ENCODE measurements at regions not wholly inside any gene's neighbourhood (a gene's known extent, or its start where the extent isn't known, plus 50 kb on each side); places are given as distances from the start of the nearest gene placed in this dataset.

DNA sequence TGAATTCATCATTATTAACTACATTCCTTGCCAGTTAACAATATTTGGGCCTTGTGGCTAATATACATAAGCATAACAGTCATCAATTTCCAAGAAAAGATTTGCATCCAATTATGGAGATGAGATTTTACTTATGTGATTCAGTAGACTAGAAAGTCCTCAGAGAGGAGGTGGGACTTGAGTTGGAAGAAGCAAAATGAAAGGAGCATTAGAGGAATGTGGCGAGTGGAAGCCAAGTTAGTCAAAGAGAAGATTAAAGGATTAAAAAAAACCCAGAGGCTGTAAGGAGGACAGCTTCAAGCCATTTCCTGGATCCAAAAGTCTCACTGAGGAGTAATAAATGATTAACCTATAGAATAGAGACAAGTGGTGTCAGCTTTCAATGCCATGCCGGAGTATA is 1099.4 kb upstream of the IGFBP7 start:
- H3K4me1 ChIP-seq (ENCODE audit: insufficient read depth, low read length), result peaks cover 24% of the 10 kb centered on the region
- no peak overlapping the region for H3K27ac ChIP-seq (ENCODE audit: low read depth, low read length)
- 94% methylated on average over 2 of the region's 2 CpGs for WGBS
- no peaks in the 10 kb centered on the region for H3K9me3 ChIP-seq (ENCODE audit: insufficient read depth, low read depth, low read length)
- H3K4me3 ChIP-seq (ENCODE audit: low read length), result no peak overlapping the region
- no peaks in the 10 kb centered on the region for H3K36me3 ChIP-seq (ENCODE audit: insufficient read depth, low read length)
- no peaks in the 10 kb centered on the region for H3K27me3 ChIP-seq (ENCODE audit: insufficient read depth, low read length)
- H3K9ac ChIP-seq (ENCODE audit: low read depth, low read length), result no peak overlapping the region

GRCh38 chr4:58209001-58209400 is 1098.8 kb upstream of the IGFBP7 start:
- Histone ChIP-seq H3K9ac (ENCODE audit: low read depth, low read length) (no peak overlapping the region), H3K27me3 (ENCODE audit: insufficient read depth, low read length) (no peaks in the 10 kb centered on the region), H3K36me3 (ENCODE audit: insufficient read depth, low read length) (no peaks in the 10 kb centered on the region), H3K4me1 (ENCODE audit: insufficient read depth, low read length) (peaks cover 18% of the 10 kb centered on the region), H3K4me3 (ENCODE audit: low read length) (no peak overlapping the region), H3K27ac (ENCODE audit: low read depth, low read length) (no peak overlapping the region), H3K9me3 (ENCODE audit: insufficient read depth, low read depth, low read length) (no peaks in the 10 kb centered on the region)
- WGBS, result 94% methylated on average over 1 of the region's 2 CpGs

- peaks cover 6% of the 10 kb centered on the region; the same call in 1 of the 2 replicates for H3K4me1 ChIP-seq (ENCODE audit: insufficient read depth, low read length)
- no peak overlapping the region for H3K4me3 ChIP-seq (ENCODE audit: low read length)
- H3K36me3 ChIP-seq (ENCODE audit: insufficient read depth, low read length), result no peaks in the 10 kb centered on the region
- no peaks in the 10 kb centered on the region for H3K27me3 ChIP-seq (ENCODE audit: insufficient read depth, low read length)
- H3K27ac ChIP-seq (ENCODE audit: low read depth, low read length), result no peak overlapping the region
- H3K9ac ChIP-seq (ENCODE audit: low read depth, low read length), result no peak overlapping the region
- no peaks in the 10 kb centered on the region for H3K9me3 ChIP-seq (ENCODE audit: insufficient read depth, low read depth, low read length)
- 96% methylated on average over 2 of the region's 3 CpGs for WGBS
Measured at GRCh38 chr4:58205446-58206235, 1095.5 kb upstream of the IGFBP7 start.

- Histone ChIP-seq H3K27ac (ENCODE audit: low read depth, low read length) (peak overlapping the region; percentile 60; the same call in 1 of the 2 replicates), H3K4me3 (ENCODE audit: low read length) (no peak overlapping the region), H3K36me3 (ENCODE audit: insufficient read depth, low read length) (no peaks in the 10 kb centered on the region), H3K27me3 (ENCODE audit: insufficient read depth, low read length) (no peaks in the 10 kb centered on the region), H3K4me1 (ENCODE audit: insufficient read depth, low read length) (peaks cover 11% of the 10 kb centered on the region), H3K9me3 (ENCODE audit: insufficient read depth, low read depth, low read length) (peaks cover 4% of the 10 kb centered on the region; the same call in 1 of the 2 replicates), H3K9ac (ENCODE audit: low read depth, low read length) (no peak overlapping the region)
- 59% methylated on average over 2 of the region's 2 CpGs for WGBS
Measured at GRCh38 chr4:58192217-58192616, 1082.0 kb upstream of the IGFBP7 start.

GRCh38 chr4:58191109-58191508 is 1080.9 kb upstream of the IGFBP7 start:
- Histone ChIP-seq H3K27ac (ENCODE audit: low read depth, low read length) (no peak overlapping the region), H3K9me3 (ENCODE audit: insufficient read depth, low read depth, low read length) (peaks cover 8% of the 10 kb centered on the region; the same call in 1 of the 2 replicates), H3K9ac (ENCODE audit: low read depth, low read length) (no peak overlapping the region), H3K4me1 (ENCODE audit: insufficient read depth, low read length) (peaks cover 11% of the 10 kb centered on the region), H3K27me3 (ENCODE audit: insufficient read depth, low read length) (no peaks in the 10 kb centered on the region), H3K4me3 (ENCODE audit: low read length) (no peak overlapping the region), H3K36me3 (ENCODE audit: insufficient read depth, low read length) (no peaks in the 10 kb centered on the region)
- 90% methylated on average over 5 of the region's 5 CpGs for WGBS

DNA sequence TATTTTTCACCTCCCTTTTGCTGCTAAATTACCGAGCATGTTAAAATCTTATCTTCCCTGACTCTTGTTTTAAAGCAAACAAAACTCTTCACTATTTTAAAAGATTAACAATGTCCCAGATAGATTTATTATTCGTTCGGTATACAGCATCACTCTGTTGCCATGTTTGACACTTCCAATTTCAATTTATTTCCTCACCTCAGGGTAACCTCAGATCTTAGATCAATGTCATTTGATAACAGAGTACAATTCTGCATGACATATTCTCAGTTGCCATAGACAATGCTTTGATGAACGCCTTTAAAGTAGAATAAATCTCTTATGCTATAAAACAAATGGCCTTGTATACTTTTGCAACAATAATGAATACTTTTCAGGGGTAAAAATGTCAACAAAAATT is 1078.1 kb upstream of the IGFBP7 start:
- H3K4me1 ChIP-seq (ENCODE audit: insufficient read depth, low read length), result peaks cover 11% of the 10 kb centered on the region
- H3K9ac ChIP-seq (ENCODE audit: low read depth, low read length), result no peak overlapping the region
- H3K27me3 ChIP-seq (ENCODE audit: insufficient read depth, low read length), result no peaks in the 10 kb centered on the region
- H3K9me3 ChIP-seq (ENCODE audit: insufficient read depth, low read depth, low read length), result peaks cover 4% of the 10 kb centered on the region; the same call in 1 of the 2 replicates
- H3K27ac ChIP-seq (ENCODE audit: low read depth, low read length), result no peak overlapping the region
- 94% methylated on average over 3 of the region's 4 CpGs for WGBS
- no peaks in the 10 kb centered on the region for H3K36me3 ChIP-seq (ENCODE audit: insufficient read depth, low read length)
- H3K4me3 ChIP-seq (ENCODE audit: low read length), result no peak overlapping the region

DNA sequence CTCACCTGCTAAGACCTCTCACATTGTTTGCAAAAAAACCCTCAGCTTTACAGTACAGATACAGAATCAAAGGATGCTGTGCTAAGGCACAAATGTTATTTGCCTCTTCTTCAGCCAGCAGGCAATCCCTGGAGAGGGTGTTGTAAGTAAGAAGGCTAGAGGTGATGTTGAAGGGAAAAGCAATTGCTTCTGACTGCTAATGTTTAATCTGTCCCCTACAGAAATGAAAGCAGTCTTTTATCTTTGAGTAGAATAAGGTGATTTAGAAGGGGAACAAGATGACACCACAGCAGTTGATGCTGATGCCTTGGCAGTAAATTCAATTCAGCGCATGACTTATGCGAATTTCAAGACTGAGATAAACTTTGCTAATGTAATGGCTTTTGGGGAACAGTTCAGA is 1064.8 kb upstream of the IGFBP7 start:
- Histone ChIP-seq H3K27ac (ENCODE audit: low read depth, low read length) (no peak overlapping the region), H3K27me3 (ENCODE audit: insufficient read depth, low read length) (no peaks in the 10 kb centered on the region), H3K36me3 (ENCODE audit: insufficient read depth, low read length) (no peaks in the 10 kb centered on the region), H3K4me3 (ENCODE audit: low read length) (no peak overlapping the region), H3K4me1 (ENCODE audit: insufficient read depth, low read length) (no peaks in the 10 kb centered on the region), H3K9me3 (ENCODE audit: insufficient read depth, low read depth, low read length) (no peaks in the 10 kb centered on the region), H3K9ac (ENCODE audit: low read depth, low read length) (no peak overlapping the region)
- WGBS, result 90% methylated on average over 2 of the region's 2 CpGs

DNA sequence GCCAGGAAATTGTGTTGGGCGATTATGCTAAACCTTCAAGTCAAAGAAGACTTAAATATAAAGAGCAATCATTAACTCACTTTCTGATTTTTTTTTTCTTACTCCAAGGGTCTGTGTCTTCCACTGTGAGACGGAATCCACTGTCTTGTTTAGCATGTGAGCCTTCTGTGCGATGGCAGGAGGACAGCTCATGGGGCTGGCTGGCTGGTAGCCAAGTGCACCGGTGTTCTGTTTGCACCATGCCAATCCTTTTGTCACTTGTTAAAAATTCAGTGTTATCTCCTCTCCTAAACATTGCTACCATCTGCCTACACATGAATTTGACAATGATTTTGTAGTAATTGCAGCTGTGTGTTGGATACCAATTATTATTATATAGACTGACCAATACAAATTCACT is 1056.3 kb upstream of the IGFBP7 start:
- no peaks in the 10 kb centered on the region for H3K36me3 ChIP-seq (ENCODE audit: insufficient read depth, low read length)
- no peak overlapping the region for H3K4me3 ChIP-seq (ENCODE audit: low read length)
- no peak overlapping the region for H3K9ac ChIP-seq (ENCODE audit: low read depth, low read length)
- H3K27ac ChIP-seq (ENCODE audit: low read depth, low read length), result no peak overlapping the region
- H3K9me3 ChIP-seq (ENCODE audit: insufficient read depth, low read depth, low read length), result no peaks in the 10 kb centered on the region
- 82% methylated on average over 4 of the region's 4 CpGs for WGBS
- H3K4me1 ChIP-seq (ENCODE audit: insufficient read depth, low read length), result no peaks in the 10 kb centered on the region; the same call in 1 of the 2 replicates
- no peaks in the 10 kb centered on the region for H3K27me3 ChIP-seq (ENCODE audit: insufficient read depth, low read length)

- 89% methylated on average over 2 of the region's 2 CpGs for WGBS
Measured at GRCh38 chr4:58163156-58163555, 1053.0 kb upstream of the IGFBP7 start.

GRCh38 chr4:58149404-58150085 is 1039.4 kb upstream of the IGFBP7 start:
- WGBS, result 98% methylated on average over 17 of the region's 17 CpGs
- Histone ChIP-seq H3K36me3 (ENCODE audit: insufficient read depth, low read length) (no peaks in the 10 kb centered on the region), H3K4me1 (ENCODE audit: insufficient read depth, low read length) (no peaks in the 10 kb centered on the region), H3K27me3 (ENCODE audit: insufficient read depth, low read length) (no peaks in the 10 kb centered on the region), H3K27ac (ENCODE audit: low read depth, low read length) (no peak overlapping the region), H3K4me3 (ENCODE audit: low read length) (no peak overlapping the region), H3K9ac (ENCODE audit: low read depth, low read length) (no peak overlapping the region), H3K9me3 (ENCODE audit: insufficient read depth, low read depth, low read length) (no peaks in the 10 kb centered on the region)

More at GRCh38 chr4:58163156-58163555, 1053.0 kb upstream of the IGFBP7 start:
- H3K9me3 ChIP-seq (ENCODE audit: insufficient read depth, low read depth, low read length), result no peaks in the 10 kb centered on the region
- H3K9ac ChIP-seq (ENCODE audit: low read depth, low read length), result no peak overlapping the region
- no peaks in the 10 kb centered on the region for H3K36me3 ChIP-seq (ENCODE audit: insufficient read depth, low read length)
- no peaks in the 10 kb centered on the region; the same call in 1 of the 2 replicates for H3K4me1 ChIP-seq (ENCODE audit: insufficient read depth, low read length)
- H3K4me3 ChIP-seq (ENCODE audit: low read length), result no peak overlapping the region
- no peaks in the 10 kb centered on the region for H3K27me3 ChIP-seq (ENCODE audit: insufficient read depth, low read length)
- no peak overlapping the region for H3K27ac ChIP-seq (ENCODE audit: low read depth, low read length)

DNA sequence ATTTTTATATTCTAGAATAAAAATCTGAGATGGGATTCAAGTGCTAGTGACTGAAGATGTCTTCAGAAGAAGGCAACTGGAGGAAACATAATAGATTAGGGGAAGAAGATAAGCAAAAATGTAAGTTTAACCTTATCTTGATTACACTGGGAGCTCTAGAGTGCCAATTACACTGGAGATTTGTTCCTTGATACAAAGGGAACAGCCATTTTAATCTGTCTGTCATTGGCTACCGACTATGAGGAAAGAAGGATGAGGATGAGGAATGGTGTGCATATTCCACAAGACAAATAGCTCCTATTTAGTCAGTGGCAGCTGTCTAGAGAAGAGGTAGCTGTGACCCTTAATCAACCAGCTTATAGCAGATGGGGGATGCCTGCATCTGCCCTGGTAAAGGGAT is 1034.5 kb upstream of the IGFBP7 start:
- Histone ChIP-seq H3K9me3 (ENCODE audit: insufficient read depth, low read depth, low read length) (no peaks in the 10 kb centered on the region), H3K4me3 (ENCODE audit: low read length) (no peak overlapping the region), H3K27me3 (ENCODE audit: insufficient read depth, low read length) (no peaks in the 10 kb centered on the region), H3K27ac (ENCODE audit: low read depth, low read length) (no peak overlapping the region), H3K9ac (ENCODE audit: low read depth, low read length) (no peak overlapping the region), H3K4me1 (ENCODE audit: insufficient read depth, low read length) (no peaks in the 10 kb centered on the region), H3K36me3 (ENCODE audit: insufficient read depth, low read length) (no peaks in the 10 kb centered on the region)
- WGBS, result 92% methylated on average over 1 of the region's 1 CpG

Data from HUES64 (cell line).